Adrenal gland (tissue), 9 donors: ENCODE measurements at regions not wholly inside any gene's neighbourhood (a gene's known extent, or its start where the extent isn't known, plus 50 kb on each side); places are given as distances from the start of the nearest gene placed in this dataset.
A peak's percentile ranks its signal among the peaks of the same experiment; 100 is the strongest.

Experiments
- DNase-seq, 7 donors: peaks; one replicate each; pipeline ENCODE4 v3.0.0-alpha.2; 2019 to 2020
- H3K27ac ChIP-seq, 5 donors: fragments of 200-600 bp; sonication (generic) in 4 of 5; 1 replicate in 3 of 5; 2 replicates in 2 of 5; pipeline versions ENCODE4 v1.5.1 to v1.8.0; 2016 to 2020; ENCODE audit warnings: mild to moderate bottlenecking in 1 of 5
- H3K27me3 ChIP-seq: fragments of 200-600 bp; 2 replicates; pipeline ENCODE4 v1.8.0; 2021
- H3K36me3 ChIP-seq, 2 donors: fragments of 200-600 bp; replicated peaks in 1 of 2; 1 replicate in 1 of 2; 2 replicates in 1 of 2; pipeline versions ENCODE4 v1.5.1 to v1.8.0; 2018 to 2022
- H3K4me1 ChIP-seq, 2 donors: fragments of 200-600 bp; replicated peaks in 1 of 2; 1 replicate in 1 of 2; 2 replicates in 1 of 2; pipeline versions ENCODE4 v1.5.1 to v1.8.0; 2018 to 2021
- H3K4me3 ChIP-seq, 4 donors: fragments of 200-600 bp; sonication (generic) in 3 of 4; one replicate each; pipeline ENCODE4 v1.5.1; 2016 to 2018
- H3K9me3 ChIP-seq, 3 donors: fragments of 200-600 bp; sonication (generic) in 1 of 3; replicated peaks in 1 of 3; 1 replicate in 2 of 3; 2 replicates in 1 of 3; pipeline versions ENCODE4 v1.5.1 to v1.8.0; 2016 to 2021
- POLR2A ChIP-seq, 2 donors: fragments of 450-650 bp; IDR thresholded peaks; one replicate each; pipeline ENCODE4 v1.6.1; 2017; ENCODE audit warnings: antibody characterized with exemption in 2 of 2, mild to moderate bottlenecking in 2 of 2, moderate library complexity in 1 of 2
- WGBS, 4 donors: extraction: QIAGEN DNeasy Blood & Tissue Kit in 2 of 4; methylation state at CpG; one replicate each; pipeline versions ENCODE4 v1.1.5 to v1.1.7; 2013 to 2017; 5-methylcytosine and 5-hydroxymethylcytosine counted together
- intact Hi-C, 2 donors: fragments of 100-400 bp; cut with DNase I; formaldehyde crosslinking; loops; one replicate each; pipeline versions ENCODE4 v1.14.1 to v1.15.0; 2022 to 2023
- TF ChIP-seq, protein P1 (sequence below), 6 experiments: fragments of 450-650 bp in 4 of 6; fragments of 200-600 bp in 2 of 6; sonication (generic) in 1 of 6; IDR thresholded peaks; 1 replicate in 5 of 6; 2 replicates in 1 of 6; pipeline versions ENCODE4 v1.5.1 to v1.8.0; 2016 to 2021; ENCODE audit warnings: antibody characterized with exemption in 6 of 6, mild to moderate bottlenecking in 2 of 6, moderate library complexity in 1 of 6
- donor health status: healthy with polysubstance abuse.
- donor health status: Bipolar disorder and iron deficiency.
- donor health status: DM: yes; HTN: yes; CAD: no.
- donor health status: DM: no; HTN: no; CAD: no.
- donor health status: DM: no; HTN: no; CAD: no.

DNA sequence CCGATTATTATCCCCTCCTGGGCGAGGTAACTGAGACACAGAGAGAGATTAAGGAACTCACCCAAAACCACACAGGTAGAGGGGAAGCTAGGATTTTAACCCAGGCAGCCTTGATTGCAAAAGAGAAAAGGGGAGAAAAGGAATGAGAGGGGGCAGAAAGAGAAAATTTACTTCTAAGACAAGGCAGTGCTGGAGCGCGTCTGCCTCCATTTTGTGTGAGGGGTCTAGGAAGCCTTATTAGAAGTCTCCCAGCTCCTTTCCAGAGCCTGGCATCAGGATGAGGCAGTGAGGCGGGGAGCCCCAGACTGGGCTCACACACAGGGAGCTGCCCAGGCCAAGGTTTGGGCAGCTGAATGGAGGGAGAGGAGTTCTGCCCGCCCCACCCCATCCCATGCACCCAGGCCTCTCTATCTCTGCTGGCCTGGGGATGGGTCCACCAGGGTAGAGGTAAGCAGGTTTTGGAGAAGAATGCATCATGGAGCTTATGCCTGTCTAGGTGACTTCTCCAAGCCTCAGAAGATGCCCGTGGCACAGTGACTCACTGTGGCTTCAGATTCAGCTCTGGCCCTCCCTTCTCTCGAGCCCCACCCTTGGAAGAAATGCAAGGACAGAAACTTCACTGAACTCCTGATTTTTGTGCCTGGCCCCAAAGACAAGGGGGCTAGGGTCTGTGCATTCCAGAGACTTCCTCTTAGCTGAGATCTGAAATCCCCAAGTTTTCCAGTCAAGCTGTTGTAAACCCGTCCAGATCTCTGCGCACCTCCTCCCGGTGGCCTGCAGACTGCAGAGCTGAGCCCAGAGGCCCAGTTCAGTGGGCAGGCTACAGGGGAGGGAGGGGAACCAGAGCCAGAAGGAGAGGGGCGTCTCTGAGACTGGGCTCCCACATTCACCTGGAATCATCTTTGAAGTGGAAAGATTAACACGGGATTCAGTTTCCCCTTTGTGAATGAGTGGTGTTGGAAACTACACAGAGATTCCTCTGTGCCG is 95.1 kb upstream of the CDH5 start:
- intact Hi-C loops = loop anchor here in 1 of 2 donors (10.0 kb wide), 1 partner anchor 557 kb away; no protein-coding TSS in a partner anchor
- Histone ChIP-seq H3K4me3 (no peak overlapping the region), H3K9me3 (peaks cover 0 to 4% (median 0%) of the 10 kb centered on the region in 3 donors), H3K27ac (no peak overlapping the region), H3K27me3 (no peaks in the 10 kb centered on the region), H3K36me3 (no peaks in the 10 kb centered on the region), H3K4me1 (peaks cover 0 to 8% of the 10 kb centered on the region in 2 donors)
- DNase-seq = peak in 1 of 7 donors; percentile 35
- TF ChIP-seq, protein P1, sequence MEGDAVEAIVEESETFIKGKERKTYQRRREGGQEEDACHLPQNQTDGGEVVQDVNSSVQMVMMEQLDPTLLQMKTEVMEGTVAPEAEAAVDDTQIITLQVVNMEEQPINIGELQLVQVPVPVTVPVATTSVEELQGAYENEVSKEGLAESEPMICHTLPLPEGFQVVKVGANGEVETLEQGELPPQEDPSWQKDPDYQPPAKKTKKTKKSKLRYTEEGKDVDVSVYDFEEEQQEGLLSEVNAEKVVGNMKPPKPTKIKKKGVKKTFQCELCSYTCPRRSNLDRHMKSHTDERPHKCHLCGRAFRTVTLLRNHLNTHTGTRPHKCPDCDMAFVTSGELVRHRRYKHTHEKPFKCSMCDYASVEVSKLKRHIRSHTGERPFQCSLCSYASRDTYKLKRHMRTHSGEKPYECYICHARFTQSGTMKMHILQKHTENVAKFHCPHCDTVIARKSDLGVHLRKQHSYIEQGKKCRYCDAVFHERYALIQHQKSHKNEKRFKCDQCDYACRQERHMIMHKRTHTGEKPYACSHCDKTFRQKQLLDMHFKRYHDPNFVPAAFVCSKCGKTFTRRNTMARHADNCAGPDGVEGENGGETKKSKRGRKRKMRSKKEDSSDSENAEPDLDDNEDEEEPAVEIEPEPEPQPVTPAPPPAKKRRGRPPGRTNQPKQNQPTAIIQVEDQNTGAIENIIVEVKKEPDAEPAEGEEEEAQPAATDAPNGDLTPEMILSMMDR (IDR thresholded peaks at IDR 0.05) = no peak
- no peak for TF ChIP-seq POLR2A (IDR thresholded peaks at IDR 0.05)
- 73 to 82% (median 79%) methylated on average over 13 to 14 of the region's 14 CpGs for WGBS, 4 donors

DNA sequence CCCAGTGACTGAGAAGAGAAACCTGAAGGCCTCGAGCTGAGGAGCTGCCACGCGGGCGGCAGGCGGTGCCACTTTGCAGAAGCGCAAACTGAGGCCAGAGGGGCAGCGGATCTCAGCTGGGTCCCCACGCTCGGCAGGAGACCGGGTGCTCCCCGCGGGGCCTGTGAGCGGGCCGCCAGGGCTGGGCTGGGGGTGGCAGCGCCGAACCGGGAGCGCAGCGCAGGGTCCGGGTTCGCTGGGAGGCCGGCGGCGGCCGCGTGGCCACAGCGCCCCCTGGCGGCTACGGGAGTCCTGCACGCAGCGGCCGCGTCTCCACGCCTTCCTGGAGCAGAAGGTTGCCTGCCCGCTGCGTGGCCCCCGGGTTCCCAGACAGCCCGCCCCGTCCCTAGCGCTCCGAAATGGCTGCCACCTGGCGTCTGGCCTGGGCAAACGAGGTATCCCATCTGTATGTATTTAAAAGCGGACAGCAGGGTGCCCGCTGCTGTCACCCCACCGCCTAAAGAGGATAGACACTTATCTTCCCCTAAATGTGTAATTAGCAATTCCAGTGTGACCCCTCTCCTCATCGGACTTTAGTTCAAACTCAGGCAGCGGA is 96.1 kb upstream of the CDH5 start:
- H3K36me3 ChIP-seq = no peaks in the 10 kb centered on the region
- WGBS, 4 donors = 6 to 27% (median 10%) methylated on average over 14 to 48 of the region's 48 CpGs
- peaks cover 0 to 8% of the 10 kb centered on the region in 2 donors for H3K4me1 ChIP-seq
- peak overlapping the region in 1 of 5 donors; percentile 54 for H3K27ac ChIP-seq
- H3K27me3 ChIP-seq = no peaks in the 10 kb centered on the region
- H3K9me3 ChIP-seq = no peaks in the 10 kb centered on the region
- TF ChIP-seq, protein P1 (IDR thresholded peaks at IDR 0.05) = peak; percentile 44 to 99 (median 75)
- no peak for TF ChIP-seq POLR2A (IDR thresholded peaks at IDR 0.05)
- intact Hi-C loops = loop anchor here in 1 of 2 donors (10.0 kb wide), 1 partner anchor 556 kb away; no protein-coding TSS in a partner anchor
- DNase-seq = peak; percentile 44 to 71 (median 68)
- H3K4me3 ChIP-seq = peak overlapping the region in 1 of 4 donors; percentile 49

DNA sequence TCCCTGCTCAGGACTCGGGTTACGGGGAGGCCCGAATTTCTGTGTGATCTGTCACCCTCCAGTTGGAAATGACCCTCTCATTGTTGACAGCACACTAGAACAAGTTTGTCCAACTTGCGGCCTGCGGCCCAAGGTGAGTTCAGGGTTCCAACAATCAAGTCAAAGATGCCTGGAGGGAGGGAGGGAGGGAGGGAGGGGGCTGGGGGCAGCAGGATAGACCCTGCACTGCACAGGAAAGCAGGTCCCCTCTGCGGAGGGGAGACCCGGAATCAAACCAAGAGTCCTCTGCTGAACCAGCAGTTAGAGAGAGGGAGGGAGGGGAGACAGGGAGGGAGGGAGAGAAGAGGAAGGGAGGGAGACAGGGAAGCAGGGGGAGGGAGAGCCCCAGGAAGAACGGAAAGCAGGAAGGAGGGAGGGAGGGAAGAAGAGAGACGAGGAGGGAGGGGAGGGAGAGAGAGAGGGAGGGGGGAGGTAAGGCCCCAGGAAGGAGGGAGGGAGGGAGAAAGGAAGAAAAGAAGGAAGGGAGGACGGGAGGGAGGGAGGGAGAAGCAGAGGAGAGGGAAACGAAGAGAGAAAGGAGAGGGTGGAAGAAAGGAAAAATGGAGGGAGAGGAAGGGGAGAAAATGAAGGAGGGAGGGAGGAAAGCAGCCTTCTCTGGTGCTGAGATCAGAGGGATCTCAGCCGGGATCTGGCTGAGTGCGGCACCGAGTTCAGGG is 96.7 kb upstream of the CDH5 start:
- Histone ChIP-seq H3K4me1 (peaks cover 0 to 8% of the 10 kb centered on the region in 2 donors), H3K27me3 (no peaks in the 10 kb centered on the region), H3K36me3 (no peaks in the 10 kb centered on the region), H3K9me3 (no peaks in the 10 kb centered on the region), H3K4me3 (peak overlapping the region in 1 of 4 donors; percentile 49), H3K27ac (peak overlapping the region in 1 of 5 donors; percentile 54)
- WGBS, 4 donors = 52 to 56% (median 54%) methylated on average over 10 to 14 of the region's 14 CpGs
- TF ChIP-seq, protein P1 (IDR thresholded peaks at IDR 0.05) = no peak
- TF ChIP-seq POLR2A (IDR thresholded peaks at IDR 0.05) = no peak
- intact Hi-C loops = loop anchor here in 1 of 2 donors (10.0 kb wide), 1 partner anchor 555 kb away; no protein-coding TSS in a partner anchor
- peak in 1 of 7 donors; percentile 42 for DNase-seq
